ENCODE measurements at regions not wholly inside any gene's neighbourhood (a gene's known extent, or its start where the extent isn't known, plus 50 kb on each side); places are given as distances from the start of the nearest gene placed in this dataset.

DNA sequence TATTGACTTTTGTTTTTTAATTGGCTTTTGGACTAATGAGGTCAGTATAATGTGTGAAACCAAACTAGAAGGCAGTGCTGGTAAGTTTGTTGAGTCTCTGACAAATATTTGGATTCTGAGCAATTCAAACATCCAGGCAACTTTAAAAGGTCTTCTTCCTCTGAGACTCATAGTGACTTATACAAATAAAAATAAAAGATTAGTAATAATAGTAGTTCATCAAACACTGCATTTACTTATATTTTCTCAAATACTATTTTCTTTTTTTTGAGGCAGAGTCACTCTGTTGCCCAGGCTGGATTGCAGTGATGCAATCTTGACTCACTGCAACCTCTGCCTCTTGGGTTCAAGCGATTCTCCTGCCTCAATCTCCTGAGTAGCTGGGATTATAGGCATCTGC lies 337.9 kb downstream of the DAD1 start:
- Histone ChIP-seq H3K9me3 (replicated peaks in 1 of 2; ENCODE audit: control insufficient read depth in 1 of 2, insufficient read depth in 1 of 2, low read length in 2 of 2) (no peaks in the 10 kb centered on the region), H3K79me2 (ENCODE audit: insufficient read depth, low read length) (no peaks in the 10 kb centered on the region), H2AFZ (ENCODE audit: insufficient read depth, low read depth, low read length, poor library complexity, severe bottlenecking) (no peak overlapping the region), H3K9ac (ENCODE audit: insufficient read depth, low read length, poor library complexity, severe bottlenecking) (no peak overlapping the region), H4K20me1 (ENCODE audit: insufficient read depth, low read length) (no peaks in the 10 kb centered on the region), H3K4me1 (ENCODE audit: control insufficient read depth in 1 of 2, insufficient read depth in 2 of 2, low read length in 2 of 2) (peaks cover 5 to 6% of the 10 kb centered on the region in 2 donors), H3K27me3 (ENCODE audit: control insufficient read depth in 2 of 2, insufficient read depth in 2 of 2, low read length in 2 of 2) (no peaks in the 10 kb centered on the region), H3K4me3 (replicated peaks in 1 of 3; ENCODE audit: low read depth in 2 of 3, low read length in 3 of 3) (no peak overlapping the region), H3K27ac (ENCODE audit: low read depth in 1 of 2, low read length in 2 of 2) (no peak overlapping the region), H3K4me2 (replicated peaks; ENCODE audit: extremely low read depth, low read length, poor library complexity, severe bottlenecking) (no peak overlapping the region), H3K36me3 (replicated peaks in 1 of 2; ENCODE audit: control insufficient read depth in 1 of 2, insufficient read depth in 2 of 2, low read length in 2 of 2) (no peaks in the 10 kb centered on the region)
- no peak for DNase-seq
- intact Hi-C loops (cut with micrococcal nuclease): no loop called here
- no peak for TF ChIP-seq CTCF (IDR thresholded peaks at IDR 0.05)
- no peaks in the 10 kb centered on the region for H3K9me3 Mint-ChIP-seq
- H3K4me3 Mint-ChIP-seq: no peak overlapping the region
- H3K27ac Mint-ChIP-seq: no peak overlapping the region
- no CpG with 5 or more reads among the region's 1 CpG for WGBS (ENCODE audit: insufficient coverage)
- no peaks in the 10 kb centered on the region for H3K27me3 Mint-ChIP-seq (ENCODE audit: low read depth in 3 of 3)
- no peaks in the 10 kb centered on the region for H3K36me3 Mint-ChIP-seq
- peaks cover 7% of the 10 kb centered on the region for H3K4me1 Mint-ChIP-seq

DNA sequence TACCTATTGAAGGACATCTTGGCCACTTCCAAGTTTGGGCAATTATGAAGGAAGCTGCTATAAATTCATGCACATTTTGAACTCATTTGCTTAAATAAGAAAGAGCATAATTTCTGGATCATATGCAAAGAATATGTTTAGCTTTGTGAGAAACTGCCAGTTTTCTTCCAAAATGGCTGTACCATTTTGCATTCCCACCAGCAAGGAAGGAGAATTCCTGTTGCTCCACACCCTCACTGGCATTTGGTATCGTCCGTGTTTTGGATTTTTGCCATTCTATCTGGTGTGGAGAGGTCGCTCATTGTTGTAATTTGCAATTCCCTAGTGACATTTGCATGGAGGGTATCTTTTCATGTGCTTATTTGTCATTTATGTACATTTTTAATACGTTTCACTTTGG lies 339.3 kb downstream of the DAD1 start:
- intact Hi-C loops (cut with micrococcal nuclease): no loop called here
- Histone ChIP-seq H3K79me2 (ENCODE audit: insufficient read depth, low read length) (no peaks in the 10 kb centered on the region), H3K36me3 (replicated peaks in 1 of 2; ENCODE audit: control insufficient read depth in 1 of 2, insufficient read depth in 2 of 2, low read length in 2 of 2) (no peaks in the 10 kb centered on the region), H3K4me3 (replicated peaks in 1 of 3; ENCODE audit: low read depth in 2 of 3, low read length in 3 of 3) (no peak overlapping the region), H3K27ac (ENCODE audit: low read depth in 1 of 2, low read length in 2 of 2) (no peak overlapping the region), H3K27me3 (ENCODE audit: control insufficient read depth in 2 of 2, insufficient read depth in 2 of 2, low read length in 2 of 2) (no peaks in the 10 kb centered on the region), H4K20me1 (ENCODE audit: insufficient read depth, low read length) (no peaks in the 10 kb centered on the region), H3K9me3 (replicated peaks in 1 of 2; ENCODE audit: control insufficient read depth in 1 of 2, insufficient read depth in 1 of 2, low read length in 2 of 2) (no peaks in the 10 kb centered on the region), H3K4me2 (replicated peaks; ENCODE audit: extremely low read depth, low read length, poor library complexity, severe bottlenecking) (no peak overlapping the region), H3K9ac (ENCODE audit: insufficient read depth, low read length, poor library complexity, severe bottlenecking) (no peak overlapping the region), H2AFZ (ENCODE audit: insufficient read depth, low read depth, low read length, poor library complexity, severe bottlenecking) (no peak overlapping the region), H3K4me1 (ENCODE audit: control insufficient read depth in 1 of 2, insufficient read depth in 2 of 2, low read length in 2 of 2) (peaks cover 5 to 6% of the 10 kb centered on the region in 2 donors)
- Mint-ChIP-seq H3K4me1 (peaks cover 11% of the 10 kb centered on the region), H3K4me3 (no peak overlapping the region), H3K27ac (no peak overlapping the region), H3K36me3 (no peaks in the 10 kb centered on the region), H3K9me3 (no peaks in the 10 kb centered on the region), H3K27me3 (ENCODE audit: low read depth in 3 of 3) (no peaks in the 10 kb centered on the region)
- no CpG with 5 or more reads among the region's 4 CpGs for WGBS (ENCODE audit: insufficient coverage)
- no peak for DNase-seq
- TF ChIP-seq CTCF (IDR thresholded peaks at IDR 0.05): no peak

Measured in CD14-positive monocyte (primary cell).